GM21390 (cell line): ENCODE measurements at regions not wholly inside any gene's neighbourhood (a gene's known extent, or its start where the extent isn't known, plus 50 kb on each side); places are given as distances from the start of the nearest gene placed in this dataset.

Experiments
- ATAC-seq: cut with Tn5 transposase; IDR thresholded peaks from one replicate; pipeline ENCODE4 v1.9.1; 2021; ENCODE audit not compliant: unreplicated experiment

GRCh38 chr3:22208844-22209243, 457.8 kb upstream of the ZNF385D start:
- no peak for ATAC-seq

DNA sequence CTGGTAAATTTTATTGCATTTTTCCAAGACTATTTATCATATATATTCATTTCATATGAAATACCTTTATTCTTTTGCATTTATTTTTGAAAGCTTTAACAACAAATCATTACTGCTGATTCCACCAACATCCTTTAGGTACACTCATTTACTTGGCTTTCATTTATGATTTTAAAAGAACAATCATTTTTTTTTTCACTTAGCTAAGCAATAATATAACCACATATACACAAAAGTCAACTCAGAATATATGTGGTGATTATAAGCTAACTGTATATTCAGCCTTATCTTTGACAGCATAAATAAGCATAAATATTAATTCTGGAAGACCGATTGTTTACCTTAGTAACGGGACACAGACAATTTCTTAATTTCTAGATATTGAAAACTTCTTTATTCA, 458.6 kb upstream of the ZNF385D start:
- ATAC-seq = no peak

GRCh38 chr3:22210693-22211092, 459.7 kb upstream of the ZNF385D start:
- no peak for ATAC-seq

GRCh38 chr3:22216601-22217000, 465.6 kb upstream of the ZNF385D start:
- no peak for ATAC-seq

DNA sequence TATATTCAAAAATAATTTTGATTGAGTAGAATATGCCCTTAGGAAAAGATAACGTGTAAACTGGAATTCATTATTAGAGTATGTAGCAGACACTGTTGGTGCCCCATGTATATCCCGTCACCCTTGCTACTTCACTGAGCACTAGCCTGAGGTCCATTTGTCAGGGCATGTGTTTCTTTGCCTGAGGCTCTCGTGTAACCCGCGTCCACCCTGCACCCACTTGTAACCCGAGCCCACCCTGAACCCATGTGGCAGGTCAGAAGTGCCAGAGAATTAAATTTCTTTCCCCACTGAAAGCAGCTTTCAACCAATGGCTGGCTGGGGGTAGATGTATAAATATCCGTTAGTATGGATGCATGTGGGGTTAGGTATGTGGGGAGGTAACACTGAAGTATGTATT, 474.2 kb upstream of the ZNF385D start:
- no peak for ATAC-seq

DNA sequence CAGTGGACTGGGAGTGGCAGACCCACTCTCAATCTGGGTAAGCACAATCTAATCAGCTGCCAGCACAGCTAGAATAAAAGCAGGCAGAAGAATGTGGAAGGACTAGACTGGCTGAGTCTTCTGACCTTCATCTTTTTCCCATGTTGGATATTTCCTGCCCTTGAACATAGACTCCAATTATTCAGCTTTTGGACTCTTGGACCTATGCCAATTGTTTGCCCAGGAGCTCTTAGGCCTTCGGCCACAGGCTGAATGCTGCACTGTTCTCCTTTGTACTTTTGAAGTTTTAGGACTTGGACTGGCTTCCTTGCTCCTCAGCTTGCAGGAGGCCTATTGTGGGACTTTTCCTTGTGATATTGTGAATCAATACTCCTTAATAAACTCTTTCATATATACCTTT, 477.7 kb upstream of the ZNF385D start:
- ATAC-seq = no peak

GRCh38 chr3:22231061-22231460, 480.1 kb upstream of the ZNF385D start:
- ATAC-seq = no peak

- ATAC-seq = peak; percentile 67
Measured at GRCh38 chr3:22236490-22237270, 485.7 kb upstream of the ZNF385D start.

DNA sequence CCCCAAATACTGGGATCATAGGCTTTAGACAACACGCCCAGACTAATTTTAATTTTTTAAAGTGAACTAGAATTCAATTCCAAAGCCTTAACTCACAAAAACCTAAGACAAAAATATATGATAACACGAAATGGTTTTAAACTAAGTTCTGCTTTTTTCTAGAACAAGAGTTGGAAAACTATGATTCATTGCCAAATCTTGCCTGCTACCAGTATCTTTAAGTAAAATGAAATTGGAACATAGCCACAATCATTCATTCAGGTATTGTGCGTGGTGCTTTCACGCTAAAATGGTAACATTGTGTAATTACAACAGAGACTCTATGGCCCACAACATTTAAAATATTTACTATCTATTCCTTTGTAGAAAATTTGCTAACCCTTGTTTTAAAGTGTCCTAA, 488.0 kb upstream of the ZNF385D start:
- ATAC-seq = no peak

DNA sequence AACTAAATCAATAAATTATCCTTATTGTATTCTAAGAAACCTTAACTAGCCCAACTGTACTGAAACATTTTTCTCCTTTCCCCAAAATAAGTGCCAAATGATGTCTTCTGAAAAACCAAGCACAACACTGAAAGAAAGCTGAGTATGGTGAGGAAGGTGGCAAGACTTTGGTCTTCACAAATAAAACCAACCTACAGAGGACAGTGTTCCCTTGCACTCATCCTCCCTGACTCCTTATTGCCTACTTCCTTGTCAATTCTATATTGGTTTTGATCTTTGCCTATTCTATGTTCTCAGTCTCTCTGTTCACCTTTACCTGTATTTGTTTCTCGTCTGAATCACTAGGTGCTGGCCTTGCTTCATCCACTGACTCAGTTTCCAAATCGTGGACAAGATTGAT, 490.1 kb upstream of the ZNF385D start:
- ATAC-seq = no peak

GRCh38 chr3:22244761-22245521, 493.9 kb upstream of the ZNF385D start:
- ATAC-seq = no peak

DNA sequence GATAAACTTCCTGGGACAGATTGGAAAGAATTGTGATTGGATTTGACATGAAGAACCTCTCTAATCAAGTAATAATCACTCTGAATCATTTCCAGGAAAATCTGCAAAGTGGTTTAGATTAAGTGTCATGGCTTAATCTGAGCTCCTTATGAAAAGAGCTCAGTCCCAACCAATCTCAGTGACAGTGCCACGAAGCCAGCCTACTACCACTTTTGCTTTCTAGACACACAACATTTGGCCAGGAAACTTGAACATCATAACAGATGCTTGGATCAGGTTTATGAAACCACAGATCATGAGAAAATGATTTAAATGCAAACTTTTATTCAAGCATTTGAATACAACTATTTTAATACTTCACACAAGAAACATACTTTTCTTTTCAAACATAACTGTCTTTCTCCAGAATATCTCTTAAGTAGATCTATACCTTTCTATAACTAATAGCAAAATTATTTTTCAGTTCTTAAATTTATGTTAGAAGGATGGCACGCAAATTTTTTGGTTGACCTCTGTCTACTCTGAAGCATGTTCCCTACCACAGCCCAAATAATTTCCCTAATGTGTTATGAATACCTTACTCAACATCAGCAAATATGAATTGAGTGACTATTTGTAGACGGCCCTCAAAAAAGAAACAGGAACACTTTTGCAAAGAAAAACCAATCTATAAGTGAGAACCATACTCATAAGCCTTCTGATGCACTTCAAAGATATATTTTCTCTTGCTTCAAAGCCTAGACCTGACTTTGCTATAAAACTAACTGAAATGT, 495.0 kb upstream of the ZNF385D start:
- no peak for ATAC-seq

GRCh38 chr3:22249658-22250057, 498.6 kb upstream of the ZNF385D start:
- ATAC-seq = no peak

- no peak for ATAC-seq
Measured at GRCh38 chr3:22257252-22257651, 506.2 kb upstream of the ZNF385D start.

DNA sequence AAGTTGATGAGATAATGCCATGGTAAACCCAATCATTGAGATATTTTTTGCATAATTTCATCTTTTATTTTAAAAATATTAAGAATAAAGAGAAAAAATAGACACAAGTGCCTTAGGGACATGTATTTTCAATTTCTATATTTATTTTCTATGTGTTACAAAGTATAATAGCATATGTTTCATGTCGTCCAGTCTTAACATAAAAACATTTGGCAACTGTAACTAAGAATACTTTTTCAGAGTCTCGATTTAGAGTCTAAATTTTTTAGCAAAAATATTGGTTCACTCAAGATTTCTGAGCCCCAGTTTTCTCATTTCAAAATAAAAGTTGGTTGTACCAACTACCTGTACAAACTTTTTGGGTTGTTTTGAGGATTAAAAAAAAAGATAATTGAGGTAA, 511.4 kb upstream of the ZNF385D start:
- ATAC-seq = no peak

DNA sequence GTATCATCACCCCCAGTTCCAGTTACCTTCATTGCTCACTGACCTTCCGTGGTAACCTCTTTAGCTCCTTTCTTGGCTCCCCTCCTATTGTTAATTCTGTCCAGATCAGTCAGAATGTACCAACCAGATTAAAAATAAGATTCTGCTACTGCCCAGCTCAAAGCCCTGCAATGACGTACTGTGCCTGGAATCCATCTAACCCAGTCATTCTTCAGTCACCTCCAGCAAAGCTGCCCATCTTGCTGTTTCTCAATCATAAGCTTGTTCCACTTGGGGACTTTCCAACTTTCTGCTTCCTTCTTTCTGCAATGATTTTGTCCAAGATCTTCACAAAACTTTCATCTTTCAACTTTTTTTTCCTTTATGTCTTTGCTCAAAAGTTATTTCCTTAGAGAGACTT, 512.0 kb upstream of the ZNF385D start:
- ATAC-seq = no peak

DNA sequence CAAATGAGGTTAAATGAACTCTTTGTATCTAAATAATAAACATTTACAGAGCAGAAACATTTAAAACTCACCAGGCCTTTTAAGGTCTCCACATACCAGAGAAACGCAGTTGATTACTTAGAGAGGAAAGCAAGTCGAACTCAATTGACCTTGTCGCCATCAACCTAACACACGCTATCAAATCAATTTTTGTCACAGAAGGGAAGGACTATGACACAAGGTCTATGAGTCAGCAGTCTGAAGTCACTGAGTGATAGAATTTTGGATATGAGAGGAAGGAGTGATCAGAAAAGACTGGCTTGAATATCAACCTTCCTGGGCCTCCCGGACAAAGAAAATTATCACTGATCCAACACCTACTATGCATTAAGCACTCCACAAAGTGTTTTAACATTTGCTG, 514.4 kb upstream of the ZNF385D start:
- ATAC-seq = no peak

DNA sequence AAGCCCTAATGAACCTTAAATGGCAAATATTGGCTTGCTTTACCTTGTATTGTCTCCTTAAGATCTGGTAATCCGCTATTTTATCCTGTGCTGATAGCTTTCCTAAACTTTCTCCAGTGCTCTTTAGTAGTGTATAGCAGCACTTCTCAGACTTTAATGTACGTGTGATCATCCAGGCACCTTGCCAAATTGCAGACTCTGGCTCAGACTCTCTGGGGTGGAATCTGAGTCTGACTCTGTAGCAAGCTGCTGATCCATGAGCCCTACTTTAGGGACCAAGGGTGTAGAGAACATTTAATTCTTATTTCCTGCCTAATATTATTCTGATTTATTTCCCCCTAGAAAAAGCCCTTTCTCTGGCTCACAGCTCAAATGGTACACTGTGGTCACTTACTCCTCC, 518.8 kb upstream of the ZNF385D start:
- ATAC-seq = no peak

DNA sequence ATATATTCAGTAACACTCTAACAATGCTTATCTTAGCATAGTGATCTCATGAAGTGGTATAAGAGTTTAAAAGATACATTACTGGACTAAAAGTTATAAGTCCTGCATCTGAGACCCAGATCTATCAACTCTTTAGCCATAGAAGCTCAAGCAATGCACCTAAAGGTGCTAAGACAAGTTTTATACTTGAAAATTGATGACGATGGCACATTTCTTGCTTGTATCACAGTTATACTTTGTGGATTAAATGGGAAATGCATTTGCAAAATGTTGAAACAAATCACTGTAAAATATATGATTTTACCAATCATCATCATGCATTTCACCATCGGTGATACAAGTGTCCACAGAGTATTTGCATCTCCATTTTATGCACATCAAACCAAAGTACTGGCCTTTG, 525.3 kb upstream of the ZNF385D start:
- no peak for ATAC-seq

- ATAC-seq = no peak
Measured at GRCh38 chr3:22284559-22284958, 533.5 kb upstream of the ZNF385D start.

DNA sequence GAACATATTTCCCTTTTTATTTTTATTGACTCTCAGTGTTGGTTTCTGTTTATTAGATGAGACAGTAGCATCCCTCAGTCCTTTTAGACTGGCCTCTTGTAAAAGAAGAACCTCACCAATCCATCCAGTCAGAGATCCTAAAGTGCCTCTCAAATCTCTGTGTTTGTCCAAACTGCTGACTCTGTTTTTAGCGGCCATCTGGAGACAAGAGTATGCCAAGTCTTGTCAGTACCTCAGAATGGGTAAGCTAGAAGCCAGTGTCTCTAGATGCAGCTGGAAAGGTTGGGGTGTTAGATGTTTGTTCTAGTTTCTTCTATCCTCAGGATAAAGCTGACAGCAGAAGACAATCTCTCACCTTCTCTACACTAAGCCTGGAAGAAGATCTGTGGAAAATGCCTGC, 537.7 kb upstream of the ZNF385D start:
- ATAC-seq = no peak

DNA sequence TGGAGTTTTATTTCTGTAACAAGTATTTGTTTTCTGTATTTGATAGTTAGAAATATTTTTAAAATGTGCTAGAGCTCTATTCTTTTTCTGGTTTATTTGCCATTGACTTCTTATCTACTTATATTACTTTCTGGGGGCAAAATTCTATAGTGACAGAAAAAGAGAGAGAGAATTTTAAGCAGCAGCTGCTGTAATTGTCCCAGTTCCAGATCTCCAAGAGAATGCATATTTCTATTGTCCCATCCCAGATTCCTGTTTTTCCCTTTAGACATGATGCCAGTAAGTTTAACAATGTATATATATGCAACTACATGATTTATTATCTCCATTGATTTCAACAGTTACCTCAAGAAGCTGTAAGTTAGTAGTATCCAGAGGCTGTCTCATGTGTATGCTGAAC, 541.7 kb upstream of the ZNF385D start:
- ATAC-seq = no peak
